GM12891 (cell line): ENCODE measurements at regions not wholly inside any gene's neighbourhood (a gene's known extent, or its start where the extent isn't known, plus 50 kb on each side); places are given as distances from the start of the nearest gene placed in this dataset.

ENCODE experiments used
- POLR2AphosphoS5 ChIP-seq: IDR thresholded peaks from 2 replicates; pipeline ENCODE4 v1.6.1; 2011; ENCODE audit warnings: low read depth, low read length, control low read depth
- TAF1 ChIP-seq: IDR thresholded peaks from 2 replicates; pipeline ENCODE4 v1.6.1; 2011; ENCODE audit warnings: low read depth, low read length, control low read depth

DNA sequence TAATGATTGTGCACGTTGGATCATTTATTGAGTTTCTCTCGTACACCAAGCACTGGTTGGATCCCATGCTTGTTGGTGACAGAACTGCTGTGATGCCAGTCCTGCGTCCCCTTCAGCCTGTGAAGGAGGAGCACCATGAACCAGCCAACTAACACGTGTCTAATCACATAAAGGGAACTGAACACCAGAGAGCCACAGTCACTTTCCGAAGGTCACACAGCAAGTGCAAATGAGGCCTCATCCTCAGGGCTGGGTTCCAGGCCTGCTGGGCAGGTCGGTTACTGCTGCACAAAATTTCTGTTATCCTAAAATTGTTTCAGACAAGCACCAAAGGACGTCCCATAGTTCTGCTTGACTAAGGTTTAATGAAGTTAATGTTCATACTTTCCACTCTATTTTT lies 332.0 kb upstream of the ZNF32 start:
- TF ChIP-seq TAF1 (no peak), POLR2AphosphoS5 (no peak)
